COLO829 (cell line): ENCODE measurements at regions not wholly inside any gene's neighbourhood (a gene's known extent, or its start where the extent isn't known, plus 50 kb on each side); places are given as distances from the start of the nearest gene placed in this dataset.

Experiments
- DNase-seq: peaks from one replicate; pipeline ENCODE4 v3.0.0; 2012; ENCODE audit warnings: low spot score

GRCh38 chr15:53305101-53305500 lies 454.4 kb downstream of the WDR72 start:
- DNase-seq: no peak

- no peak for DNase-seq
These were observed 461.6 kb downstream of the WDR72 start for GRCh38 chr15:53297828-53298227.

- no peak for DNase-seq
These were observed 462.9 kb downstream of the WDR72 start for GRCh38 chr15:53296603-53297002.

- no peak for DNase-seq
These were observed 463.9 kb downstream of the WDR72 start for GRCh38 chr15:53295574-53295973.

- no peak for DNase-seq
These were observed 470.9 kb downstream of the WDR72 start for GRCh38 chr15:53288542-53288941.

GRCh38 chr15:53274630-53275029 lies 484.5 kb upstream of the ONECUT1 start:
- DNase-seq: no peak

- no peak for DNase-seq
These were observed 482.0 kb upstream of the ONECUT1 start for GRCh38 chr15:53272116-53272515.

GRCh38 chr15:53266176-53266575 lies 476.0 kb upstream of the ONECUT1 start:
- DNase-seq: no peak

- DNase-seq: no peak
These were observed 470.5 kb upstream of the ONECUT1 start for GRCh38 chr15:53260647-53261046.

GRCh38 chr15:53256457-53256856 lies 466.3 kb upstream of the ONECUT1 start:
- no peak for DNase-seq

GRCh38 chr15:53256043-53256442 lies 465.9 kb upstream of the ONECUT1 start:
- no peak for DNase-seq

GRCh38 chr15:53251996-53252395 lies 461.9 kb upstream of the ONECUT1 start:
- DNase-seq: no peak

- no peak for DNase-seq
These were observed 461.4 kb upstream of the ONECUT1 start for GRCh38 chr15:53251523-53251922.

- peak; percentile 63 for DNase-seq
These were observed 457.0 kb upstream of the ONECUT1 start for GRCh38 chr15:53247041-53247708.

GRCh38 chr15:53246404-53246803 lies 456.3 kb upstream of the ONECUT1 start:
- DNase-seq: no peak

- no peak for DNase-seq
These were observed 443.7 kb upstream of the ONECUT1 start for GRCh38 chr15:53233801-53234200.

GRCh38 chr15:53230473-53230872 lies 440.3 kb upstream of the ONECUT1 start:
- no peak for DNase-seq

GRCh38 chr15:53226559-53226958 lies 436.4 kb upstream of the ONECUT1 start:
- DNase-seq: no peak

GRCh38 chr15:53225781-53226180 lies 435.6 kb upstream of the ONECUT1 start:
- peak; percentile 54 for DNase-seq

GRCh38 chr15:53224371-53224770 lies 434.2 kb upstream of the ONECUT1 start:
- DNase-seq: peak; percentile 16

- DNase-seq: no peak
These were observed 433.7 kb upstream of the ONECUT1 start for GRCh38 chr15:53223815-53224214.

GRCh38 chr15:53218666-53219580 lies 428.8 kb upstream of the ONECUT1 start:
- DNase-seq: no peak

GRCh38 chr15:53216036-53216435 lies 425.9 kb upstream of the ONECUT1 start:
- DNase-seq: no peak
